K562 (cell line): ENCODE measurements at regions not wholly inside any gene's neighbourhood (a gene's known extent, or its start where the extent isn't known, plus 50 kb on each side); places are given as distances from the start of the nearest gene placed in this dataset.

ENCODE experiments used
- ATAC-seq: fragments of 200-7000 bp; cut with Tn5 transposase; 3 replicates; pipeline ENCODE4 v1.9.1; 2020; ENCODE audit warnings: moderate library complexity
- BruUV-seq: library from RNA; stranded (reverse); fragments of 400-500 nt; replicated peaks from 2 replicates; lab custom pipeline; 2021; lab: Mats Ljungman, UMichigan
- CTCF ChIA-PET: fragments of 300-600 bp; formaldehyde crosslinking; extraction: SDS; loops from one replicate; lab custom pipeline; 2021; ENCODE audit warnings: low intra/inter-chr PET ratio; lab: Yijun Ruan, JAX
- POLR2A ChIA-PET: fragments of 300-600, 350-650 bp; sonication (Branson Sonifier 250); formaldehyde crosslinking; extraction: SDS; loops from one replicate; lab custom pipeline; 2021; ENCODE audit warnings: antibody characterized with exemption, inconsistent platforms; lab: Yijun Ruan, JAX
- DNase-seq, 4 experiments: peaks; one replicate each; pipeline versions ENCODE4 v3.0.0 to v3.0.0-alpha.2; 2011 to 2018; ENCODE audit warnings: low spot score in 3 of 4, mixed read lengths in 3 of 4; ENCODE audit errors: extremely low read depth in 1 of 4
- FAIRE-seq: peaks from 2 replicates; lab custom pipeline; 2011; peaks lifted over from hg19 to GRCh38; lab: Jason Lieb, UNC
- H2AFZ ChIP-seq: 2 replicates; pipeline ENCODE4 v1.6.0; 2011; ENCODE audit warnings: low read depth, low read length, control low read depth, inconsistent platforms
- H3K27ac ChIP-seq: fragments of 200-600 bp; 3 replicates; pipeline ENCODE4 v1.8.0; 2011; ENCODE audit warnings: low read depth, mild to moderate bottlenecking, control low read depth, inconsistent platforms, low read length, moderate library complexity, mixed read lengths; ENCODE audit errors: extremely low read depth
- H3K27me3 ChIP-seq, 2 experiments: fragments of 300-600 bp in 1 of 2; 2 replicates in 1 of 2; 3 replicates in 1 of 2; pipeline versions ENCODE4 v1.6.0 to v1.8.0; 2011; ENCODE audit warnings: inconsistent platforms in 2 of 2, low read length in 2 of 2, mild to moderate bottlenecking in 1 of 2, mixed read lengths in 1 of 2, moderate library complexity in 1 of 2; ENCODE audit not compliant: control insufficient read depth in 2 of 2, insufficient read depth in 2 of 2
- H3K36me3 ChIP-seq: fragments of 300-600 bp; 3 replicates; pipeline ENCODE4 v1.8.0; 2011; ENCODE audit warnings: mild to moderate bottlenecking, low read length, inconsistent platforms; ENCODE audit not compliant: control insufficient read depth, insufficient read depth
- H3K4me1 ChIP-seq, 2 experiments: fragments of 200-600 bp in 1 of 2; replicated peaks in 1 of 2; 2 replicates in 1 of 2; 3 replicates in 1 of 2; pipeline versions ENCODE4 v1.5.1 to v1.8.0; 2011; ENCODE audit warnings: inconsistent platforms in 2 of 2, low read length in 2 of 2, mild to moderate bottlenecking in 1 of 2, mixed read lengths in 1 of 2, moderate library complexity in 1 of 2; ENCODE audit not compliant: control insufficient read depth in 2 of 2, insufficient read depth in 2 of 2
- H3K4me2 ChIP-seq: 2 replicates; pipeline ENCODE4 v1.6.1; 2011; ENCODE audit warnings: low read length, control low read depth, inconsistent platforms, mixed read lengths; ENCODE audit not compliant: insufficient read depth
- H3K4me3 ChIP-seq: fragments of 200-600 bp; sonication (generic), shearing (Covaris generic); 2 replicates; pipeline ENCODE4 v1.5.1; 2016; ENCODE audit warnings: control low read depth, inconsistent platforms
- H3K79me2 ChIP-seq: fragments of 200-600 bp; 3 replicates; pipeline ENCODE4 v1.8.0; 2011; ENCODE audit warnings: low read length, inconsistent platforms; ENCODE audit not compliant: control insufficient read depth, insufficient read depth
- H3K9ac ChIP-seq, 2 experiments: 2 replicates each; pipeline versions ENCODE4 v1.6.0 to v1.6.1; 2011; ENCODE audit warnings: low read depth in 2 of 2, low read length in 2 of 2, control low read depth in 1 of 2, inconsistent platforms in 1 of 2, mild to moderate bottlenecking in 1 of 2, mixed read lengths in 1 of 2; ENCODE audit not compliant: insufficient read depth in 1 of 2
- H3K9me1 ChIP-seq: one replicate; pipeline ENCODE4 v1.6.0; 2011; ENCODE audit warnings: inconsistent platforms, mild to moderate bottlenecking, low read length, moderate library complexity; ENCODE audit not compliant: control insufficient read depth, insufficient read depth
- H3K9me3 ChIP-seq: replicated peaks from 2 replicates; pipeline ENCODE4 v1.5.1; 2011; ENCODE audit warnings: low read depth, low read length, inconsistent platforms; ENCODE audit not compliant: control insufficient read depth, insufficient read depth
- H4K20me1 ChIP-seq: replicated peaks from 2 replicates; pipeline ENCODE4 v1.6.1; 2011; ENCODE audit warnings: low read length, inconsistent platforms, mixed read lengths; ENCODE audit not compliant: control insufficient read depth, insufficient read depth
- BRD4 ChIP-seq: fragments of 200-600 bp; sonication (generic); IDR thresholded peaks from 2 replicates; pipeline ENCODE4 v1.6.1; 2017; ENCODE audit warnings: inconsistent platforms
- CHD1 ChIP-seq: fragments of 200-600 bp; sonication (generic); IDR thresholded peaks from one replicate; pipeline ENCODE4 v1.6.1; 2012; ENCODE audit warnings: mild to moderate bottlenecking, moderate library complexity, low read length, inconsistent platforms
- KLF16 ChIP-seq: IDR thresholded peaks from 2 replicates; pipeline ENCODE4 v1.6.1; 2016; ENCODE audit warnings: antibody characterized with exemption
- NFIC ChIP-seq: fragments of 450-650 bp; IDR thresholded peaks from 2 replicates; pipeline ENCODE4 v1.6.1; 2017; ENCODE audit warnings: mild to moderate bottlenecking, inconsistent platforms
- RNF2 ChIP-seq: sonication (generic); IDR thresholded peaks from 2 replicates; pipeline ENCODE4 v1.6.1; 2016
- SMARCB1 ChIP-seq: IDR thresholded peaks from 2 replicates; pipeline ENCODE4 v1.6.1; 2011; ENCODE audit warnings: improper control_type of control experiment, low read depth; ENCODE audit not compliant: insufficient read length
- SMARCC2 ChIP-seq: fragments of 450-650 bp; IDR thresholded peaks from 2 replicates; pipeline ENCODE4 v1.6.1; 2017; ENCODE audit warnings: antibody characterized with exemption, moderate library complexity, mild to moderate bottlenecking, low read depth
- STAG1 ChIP-seq: sonication (generic); formaldehyde crosslinking; IDR thresholded peaks from 2 replicates; pipeline ENCODE4 v1.5.0; 2020; ENCODE audit warnings: missing genetic modification reagents, borderline replicate concordance
- ZNF133 ChIP-seq: fragments of 250-450 bp; sonication (Bioruptor Pico); IDR thresholded peaks from 2 replicates; pipeline ENCODE4 v1.4.0; 2020; ENCODE audit warnings: mild to moderate bottlenecking
- ZNF253 ChIP-seq: fragments of 250-450 bp; sonication (Bioruptor Pico); conservative IDR thresholded peaks from 2 replicates; pipeline ENCODE4 v1.6.1; 2021; ENCODE audit warnings: mild to moderate bottlenecking
- ZNF316 ChIP-seq: fragments of 450-650 bp; IDR thresholded peaks from 2 replicates; pipeline ENCODE4 v1.6.1; 2016
- WGBS: fragments of 100-300 bp; shearing (Covaris generic); methylation state at CpG from one replicate; pipeline ENCODE4 v1.1.6; 2016; ENCODE audit warnings: low coverage, mixed read lengths; ENCODE audit not compliant: insufficient coverage; ENCODE audit errors: missing lambda C conversion rate; 5-methylcytosine and 5-hydroxymethylcytosine counted together
- in situ Hi-C: fragments of 300-500 bp; cut with MboI; formaldehyde crosslinking; loops from 4 replicates; pipeline ENCODE4 v1.15.0; 2018; ENCODE audit warnings: inconsistent platforms, mixed read lengths
- intact Hi-C: fragments of 100-400 bp; cut with micrococcal nuclease; formaldehyde crosslinking; loops from 2 replicates; pipeline ENCODE4 v1.14.2; 2022
- TF ChIP-seq, protein P1 (sequence below): fragments of 250-450 bp; sonication (Bioruptor Pico); IDR thresholded peaks from 2 replicates; pipeline ENCODE4 v1.6.1; 2021; ENCODE audit warnings: mild to moderate bottlenecking
- TF ChIP-seq, protein P2 (sequence below): fragments of 250-450 bp; sonication (Bioruptor Pico); IDR thresholded peaks from 2 replicates; pipeline ENCODE4 v1.4.0; 2020
- TF ChIP-seq, protein P3 (sequence below): fragments of 450-650 bp; formaldehyde crosslinking; IDR thresholded peaks from 2 replicates; pipeline ENCODE4 v1.4.0; 2020; ENCODE audit warnings: mild to moderate bottlenecking, moderate library complexity
- TF ChIP-seq, protein P4 (sequence below): sonication (generic); formaldehyde crosslinking; IDR thresholded peaks from 2 replicates; pipeline ENCODE4 v1.8.1; 2023; ENCODE audit warnings: mild to moderate bottlenecking, missing genetic modification reagents

DNA sequence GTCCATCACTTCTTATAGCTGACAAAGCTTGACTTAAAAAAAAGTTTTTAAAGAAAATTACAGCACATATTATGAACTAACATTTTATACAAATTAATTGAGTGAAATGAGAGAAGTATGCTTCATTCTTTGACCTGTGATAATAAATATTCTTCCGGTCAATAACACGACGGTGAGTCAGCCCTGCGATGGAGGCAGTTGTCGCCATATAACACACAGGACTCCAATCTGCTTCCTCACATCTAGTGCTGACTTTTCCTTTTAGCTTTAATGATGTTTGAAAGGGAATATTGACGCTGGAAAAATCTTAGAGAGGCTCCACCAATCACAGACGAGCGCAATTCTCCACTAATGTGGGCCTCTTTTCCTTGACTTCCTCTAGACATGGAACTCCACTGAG lies 166.9 kb upstream of the C1orf21 start:
- peaks cover 0 to 18% of the 10 kb centered on the region in 2 experiments; a peak in 2 of 5 replicates for H3K27me3 ChIP-seq
- DNase-seq: no peak
- ChIA-PET POLR2A (no interaction called here), CTCF (interaction anchor here (0.6 kb wide), 1 partner anchor 80 kb away, joined by 3 read pairs; no protein-coding TSS in a partner anchor)
- no peak overlapping the region for H3K27ac ChIP-seq
- in situ Hi-C loops: loop anchor here (10.0 kb wide), 1 partner anchor 325 kb away; no protein-coding TSS in a partner anchor
- FAIRE-seq: no peak
- H3K9me1 ChIP-seq: no peaks in the 10 kb centered on the region
- no peaks in the 10 kb centered on the region for H4K20me1 ChIP-seq
- intact Hi-C loops: loop anchor here (5.0 kb wide), 2 partner anchors 303 to 563 kb away; no protein-coding TSS in a partner anchor
- no peaks in the 10 kb centered on the region for H3K4me1 ChIP-seq
- H3K36me3 ChIP-seq: no peaks in the 10 kb centered on the region
- H3K9ac ChIP-seq: no peak overlapping the region
- ATAC-seq: no peak
- no peaks in the 10 kb centered on the region for H3K9me3 ChIP-seq
- no peak overlapping the region for H3K4me2 ChIP-seq
- 3% methylated on average over 8 of the region's 8 CpGs for WGBS
- no peak overlapping the region for H3K4me3 ChIP-seq
- H2AFZ ChIP-seq: no peak overlapping the region
- BruUV-seq: no TSS peak
- H3K79me2 ChIP-seq: no peaks in the 10 kb centered on the region
- TF ChIP-seq KLF16: no peak
- no peak for TF ChIP-seq SMARCC2
- TF ChIP-seq, protein P1, sequence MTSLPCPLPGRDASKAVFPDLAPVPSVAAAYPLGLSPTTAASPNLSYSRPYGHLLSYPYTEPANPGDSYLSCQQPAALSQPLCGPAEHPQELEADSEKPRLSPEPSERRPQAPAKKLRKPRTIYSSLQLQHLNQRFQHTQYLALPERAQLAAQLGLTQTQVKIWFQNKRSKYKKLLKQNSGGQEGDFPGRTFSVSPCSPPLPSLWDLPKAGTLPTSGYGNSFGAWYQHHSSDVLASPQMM: no peak
- TF ChIP-seq, protein P2, sequence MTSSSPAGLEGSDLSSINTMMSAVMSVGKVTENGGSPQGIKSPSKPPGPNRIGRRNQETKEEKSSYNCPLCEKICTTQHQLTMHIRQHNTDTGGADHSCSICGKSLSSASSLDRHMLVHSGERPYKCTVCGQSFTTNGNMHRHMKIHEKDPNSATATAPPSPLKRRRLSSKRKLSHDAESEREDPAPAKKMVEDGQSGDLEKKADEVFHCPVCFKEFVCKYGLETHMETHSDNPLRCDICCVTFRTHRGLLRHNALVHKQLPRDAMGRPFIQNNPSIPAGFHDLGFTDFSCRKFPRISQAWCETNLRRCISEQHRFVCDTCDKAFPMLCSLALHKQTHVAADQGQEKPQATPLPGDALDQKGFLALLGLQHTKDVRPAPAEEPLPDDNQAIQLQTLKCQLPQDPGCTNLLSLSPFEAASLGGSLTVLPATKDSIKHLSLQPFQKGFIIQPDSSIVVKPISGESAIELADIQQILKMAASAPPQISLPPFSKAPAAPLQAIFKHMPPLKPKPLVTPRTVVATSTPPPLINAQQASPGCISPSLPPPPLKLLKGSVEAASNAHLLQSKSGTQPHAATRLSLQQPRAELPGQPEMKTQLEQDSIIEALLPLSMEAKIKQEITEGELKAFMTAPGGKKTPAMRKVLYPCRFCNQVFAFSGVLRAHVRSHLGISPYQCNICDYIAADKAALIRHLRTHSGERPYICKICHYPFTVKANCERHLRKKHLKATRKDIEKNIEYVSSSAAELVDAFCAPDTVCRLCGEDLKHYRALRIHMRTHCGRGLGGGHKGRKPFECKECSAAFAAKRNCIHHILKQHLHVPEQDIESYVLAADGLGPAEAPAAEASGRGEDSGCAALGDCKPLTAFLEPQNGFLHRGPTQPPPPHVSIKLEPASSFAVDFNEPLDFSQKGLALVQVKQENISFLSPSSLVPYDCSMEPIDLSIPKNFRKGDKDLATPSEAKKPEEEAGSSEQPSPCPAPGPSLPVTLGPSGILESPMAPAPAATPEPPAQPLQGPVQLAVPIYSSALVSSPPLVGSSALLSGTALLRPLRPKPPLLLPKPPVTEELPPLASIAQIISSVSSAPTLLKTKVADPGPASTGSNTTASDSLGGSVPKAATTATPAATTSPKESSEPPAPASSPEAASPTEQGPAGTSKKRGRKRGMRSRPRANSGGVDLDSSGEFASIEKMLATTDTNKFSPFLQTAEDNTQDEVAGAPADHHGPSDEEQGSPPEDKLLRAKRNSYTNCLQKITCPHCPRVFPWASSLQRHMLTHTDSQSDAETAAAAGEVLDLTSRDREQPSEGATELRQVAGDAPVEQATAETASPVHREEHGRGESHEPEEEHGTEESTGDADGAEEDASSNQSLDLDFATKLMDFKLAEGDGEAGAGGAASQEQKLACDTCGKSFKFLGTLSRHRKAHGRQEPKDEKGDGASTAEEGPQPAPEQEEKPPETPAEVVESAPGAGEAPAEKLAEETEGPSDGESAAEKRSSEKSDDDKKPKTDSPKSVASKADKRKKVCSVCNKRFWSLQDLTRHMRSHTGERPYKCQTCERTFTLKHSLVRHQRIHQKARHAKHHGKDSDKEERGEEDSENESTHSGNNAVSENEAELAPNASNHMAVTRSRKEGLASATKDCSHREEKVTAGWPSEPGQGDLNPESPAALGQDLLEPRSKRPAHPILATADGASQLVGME: no peak
- TF ChIP-seq RNF2: no peak
- no peak for TF ChIP-seq SMARCB1
- TF ChIP-seq STAG1: no peak
- no peak for TF ChIP-seq ZNF133 (CRISPR knock-in tag)
- no peak for TF ChIP-seq ZNF316
- no peak for TF ChIP-seq BRD4
- no peak for TF ChIP-seq ZNF253 (CRISPR knock-in tag)
- TF ChIP-seq, protein P3, sequence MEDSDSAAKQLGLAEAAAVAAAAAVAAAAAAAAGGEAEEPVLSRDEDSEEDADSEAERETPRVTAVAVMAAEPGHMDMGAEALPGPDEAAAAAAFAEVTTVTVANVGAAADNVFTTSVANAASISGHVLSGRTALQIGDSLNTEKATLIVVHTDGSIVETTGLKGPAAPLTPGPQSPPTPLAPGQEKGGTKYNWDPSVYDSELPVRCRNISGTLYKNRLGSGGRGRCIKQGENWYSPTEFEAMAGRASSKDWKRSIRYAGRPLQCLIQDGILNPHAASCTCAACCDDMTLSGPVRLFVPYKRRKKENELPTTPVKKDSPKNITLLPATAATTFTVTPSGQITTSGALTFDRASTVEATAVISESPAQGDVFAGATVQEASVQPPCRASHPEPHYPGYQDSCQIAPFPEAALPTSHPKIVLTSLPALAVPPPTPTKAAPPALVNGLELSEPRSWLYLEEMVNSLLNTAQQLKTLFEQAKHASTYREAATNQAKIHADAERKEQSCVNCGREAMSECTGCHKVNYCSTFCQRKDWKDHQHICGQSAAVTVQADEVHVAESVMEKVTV (CRISPR knock-in tag): no peak
- no peak for TF ChIP-seq CHD1
- TF ChIP-seq, protein P4, sequence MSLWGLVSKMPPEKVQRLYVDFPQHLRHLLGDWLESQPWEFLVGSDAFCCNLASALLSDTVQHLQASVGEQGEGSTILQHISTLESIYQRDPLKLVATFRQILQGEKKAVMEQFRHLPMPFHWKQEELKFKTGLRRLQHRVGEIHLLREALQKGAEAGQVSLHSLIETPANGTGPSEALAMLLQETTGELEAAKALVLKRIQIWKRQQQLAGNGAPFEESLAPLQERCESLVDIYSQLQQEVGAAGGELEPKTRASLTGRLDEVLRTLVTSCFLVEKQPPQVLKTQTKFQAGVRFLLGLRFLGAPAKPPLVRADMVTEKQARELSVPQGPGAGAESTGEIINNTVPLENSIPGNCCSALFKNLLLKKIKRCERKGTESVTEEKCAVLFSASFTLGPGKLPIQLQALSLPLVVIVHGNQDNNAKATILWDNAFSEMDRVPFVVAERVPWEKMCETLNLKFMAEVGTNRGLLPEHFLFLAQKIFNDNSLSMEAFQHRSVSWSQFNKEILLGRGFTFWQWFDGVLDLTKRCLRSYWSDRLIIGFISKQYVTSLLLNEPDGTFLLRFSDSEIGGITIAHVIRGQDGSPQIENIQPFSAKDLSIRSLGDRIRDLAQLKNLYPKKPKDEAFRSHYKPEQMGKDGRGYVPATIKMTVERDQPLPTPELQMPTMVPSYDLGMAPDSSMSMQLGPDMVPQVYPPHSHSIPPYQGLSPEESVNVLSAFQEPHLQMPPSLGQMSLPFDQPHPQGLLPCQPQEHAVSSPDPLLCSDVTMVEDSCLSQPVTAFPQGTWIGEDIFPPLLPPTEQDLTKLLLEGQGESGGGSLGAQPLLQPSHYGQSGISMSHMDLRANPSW (CRISPR knock-in tag): no peak
- TF ChIP-seq NFIC: no peak
